ENCODE measurements at regions not wholly inside any gene's neighbourhood (a gene's known extent, or its start where the extent isn't known, plus 50 kb on each side); places are given as distances from the start of the nearest gene placed in this dataset.

- 0 out of 4 replicates have a peak, but pooled peaks of 1 of the 2 experiments have one; percentile 9 for TF ChIP-seq CTCF (conservative IDR thresholded peaks at IDR 0.05; ENCODE audit: low read depth in 2 of 2)
- TF ChIP-seq STAT1 (IDR thresholded peaks at IDR 0.05; ENCODE audit: unreplicated experiment), result no peak
Measured at GRCh38 chr3:152662157-152662556, 172.8 kb upstream of the P2RY1 start (continued).

- Histone ChIP-seq H3K4me1 (ENCODE audit: insufficient read depth) (peaks cover 4% of the 10 kb centered on the region), H3K36me3 (ENCODE audit: insufficient read depth) (peaks cover 2% of the 10 kb centered on the region; the same call in 1 of the 2 replicates), H3K4me3 (no peak overlapping the region), H3K4me2 (no peak overlapping the region), H3K9me2 (ENCODE audit: insufficient read depth) (no peaks in the 10 kb centered on the region), H3K27me3 (ENCODE audit: insufficient read depth) (no peaks in the 10 kb centered on the region), H3K79me2 (replicated peaks; ENCODE audit: insufficient read depth) (no peaks in the 10 kb centered on the region), H3F3A (replicated peaks; ENCODE audit: low read depth) (no peaks in the 10 kb centered on the region), H4K20me1 (replicated peaks; ENCODE audit: insufficient read depth) (no peaks in the 10 kb centered on the region), H2AFZ (no peak overlapping the region), H3K27ac (ENCODE audit: low read depth) (no peak overlapping the region)
- TF ChIP-seq NANOG (IDR thresholded peaks at IDR 0.05; ENCODE audit: borderline replicate concordance), result no peak
- no peak for TF ChIP-seq ZNF462 (CRISPR knock-in tag; IDR thresholded peaks at IDR 0.05)
- DNase-seq (ENCODE audit: low spot score) (no peak), ATAC-seq (no peak)
- no peak overlapping the region for H3K4me3 Mint-ChIP-seq
- peaks cover 18% of the 10 kb centered on the region for H3K9me3 Mint-ChIP-seq
- peaks cover 13% of the 10 kb centered on the region for H3K36me3 Mint-ChIP-seq (ENCODE audit: low read depth)
- no peak overlapping the region for H3K27ac Mint-ChIP-seq
- H3K4me1 Mint-ChIP-seq, result peaks cover 3% of the 10 kb centered on the region; the same call in 2 of the 3 replicates
- H3K27me3 Mint-ChIP-seq (ENCODE audit: insufficient read depth, low read depth, poor library complexity), result peaks cover 2% of the 10 kb centered on the region
Measured at GRCh38 chr3:152664766-152665165, 170.2 kb upstream of the P2RY1 start.
